ENCODE measurements at regions not wholly inside any gene's neighbourhood (a gene's known extent, or its start where the extent isn't known, plus 50 kb on each side); places are given as distances from the start of the nearest gene placed in this dataset.

DNA sequence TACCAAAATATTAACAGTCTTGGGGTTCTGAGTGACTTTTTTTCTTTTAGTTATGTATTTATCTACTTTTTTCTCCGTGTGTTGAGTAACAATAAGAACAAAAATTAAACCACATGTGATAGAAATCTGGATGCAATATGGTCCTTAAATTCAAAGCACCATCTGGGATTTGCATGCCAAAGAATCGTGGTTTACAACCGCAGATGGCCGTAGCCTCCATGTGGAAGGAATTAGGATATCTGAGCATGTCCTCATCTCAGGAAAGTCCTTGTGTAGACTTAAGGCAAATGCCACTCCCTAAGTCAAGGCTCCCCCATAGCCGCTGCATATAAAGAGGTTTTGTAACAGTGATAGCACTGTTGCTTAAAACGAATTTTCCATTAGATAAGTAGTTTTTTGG lies 304.0 kb downstream of the ZEB1 start:
- TF ChIP-seq ZNF384 (IDR thresholded peaks at IDR 0.05) (no peak), FOXK2 (IDR thresholded peaks at IDR 0.05) (no peak), TARDBP (IDR thresholded peaks at IDR 0.05) (no peak), FOXA1 (IDR thresholded peaks at IDR 0.05) (no peak), FOXM1 (IDR thresholded peaks at IDR 0.05; ENCODE audit: borderline replicate concordance) (no peak), CTBP1 (IDR thresholded peaks at IDR 0.05; ENCODE audit: borderline replicate concordance) (no peak), ELF4 (IDR thresholded peaks at IDR 0.05) (no peak), NFRKB (IDR thresholded peaks at IDR 0.05) (no peak), SUZ12 (IDR thresholded peaks at IDR 0.05) (no peak), HDGF (IDR thresholded peaks at IDR 0.05; ENCODE audit: borderline replicate concordance) (no peak), BHLHE40 (IDR thresholded peaks at IDR 0.05; ENCODE audit: borderline replicate concordance) (no peak), L3MBTL2 (conservative IDR thresholded peaks at IDR 0.05) (no peak)
- TF ChIP-seq, protein P1, sequence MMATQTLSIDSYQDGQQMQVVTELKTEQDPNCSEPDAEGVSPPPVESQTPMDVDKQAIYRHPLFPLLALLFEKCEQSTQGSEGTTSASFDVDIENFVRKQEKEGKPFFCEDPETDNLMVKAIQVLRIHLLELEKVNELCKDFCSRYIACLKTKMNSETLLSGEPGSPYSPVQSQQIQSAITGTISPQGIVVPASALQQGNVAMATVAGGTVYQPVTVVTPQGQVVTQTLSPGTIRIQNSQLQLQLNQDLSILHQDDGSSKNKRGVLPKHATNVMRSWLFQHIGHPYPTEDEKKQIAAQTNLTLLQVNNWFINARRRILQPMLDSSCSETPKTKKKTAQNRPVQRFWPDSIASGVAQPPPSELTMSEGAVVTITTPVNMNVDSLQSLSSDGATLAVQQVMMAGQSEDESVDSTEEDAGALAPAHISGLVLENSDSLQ (IDR thresholded peaks at IDR 0.05): no peak
